ENCODE measurements at regions not wholly inside any gene's neighbourhood (a gene's known extent, or its start where the extent isn't known, plus 50 kb on each side); places are given as distances from the start of the nearest gene placed in this dataset.

DNA sequence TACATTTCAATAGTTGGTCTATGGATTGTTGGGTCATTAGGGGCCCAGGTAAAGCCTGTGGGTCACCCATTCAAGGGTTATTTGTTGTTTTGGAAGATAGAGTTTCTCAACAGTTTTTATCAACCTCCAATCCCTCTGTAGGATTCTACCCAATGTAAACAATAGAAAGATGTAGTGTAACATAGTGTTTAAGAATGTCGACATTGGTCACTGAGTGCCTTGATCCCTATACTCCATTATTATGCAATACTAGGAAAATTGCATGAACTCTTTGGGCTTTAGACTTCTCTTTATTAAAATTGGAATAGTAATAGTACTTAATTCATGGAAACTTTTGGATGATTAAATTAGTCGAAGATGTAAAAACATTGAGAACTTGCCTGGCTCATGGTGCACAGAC, 292.1 kb downstream of the GPD2 start:
- intact Hi-C loops (cut with DNase I, micrococcal nuclease), result no loop called here
- Histone ChIP-seq H3K9me3 (no peaks in the 10 kb centered on the region), H3K4me3 (no peak overlapping the region), H3K36me3 (ENCODE audit: low read depth) (no peaks in the 10 kb centered on the region), H3K4me1 (ENCODE audit: low read depth) (no peaks in the 10 kb centered on the region)
- DNase-seq, result no peak
- ATAC-seq, result no peak
- TF ChIP-seq, protein P1, sequence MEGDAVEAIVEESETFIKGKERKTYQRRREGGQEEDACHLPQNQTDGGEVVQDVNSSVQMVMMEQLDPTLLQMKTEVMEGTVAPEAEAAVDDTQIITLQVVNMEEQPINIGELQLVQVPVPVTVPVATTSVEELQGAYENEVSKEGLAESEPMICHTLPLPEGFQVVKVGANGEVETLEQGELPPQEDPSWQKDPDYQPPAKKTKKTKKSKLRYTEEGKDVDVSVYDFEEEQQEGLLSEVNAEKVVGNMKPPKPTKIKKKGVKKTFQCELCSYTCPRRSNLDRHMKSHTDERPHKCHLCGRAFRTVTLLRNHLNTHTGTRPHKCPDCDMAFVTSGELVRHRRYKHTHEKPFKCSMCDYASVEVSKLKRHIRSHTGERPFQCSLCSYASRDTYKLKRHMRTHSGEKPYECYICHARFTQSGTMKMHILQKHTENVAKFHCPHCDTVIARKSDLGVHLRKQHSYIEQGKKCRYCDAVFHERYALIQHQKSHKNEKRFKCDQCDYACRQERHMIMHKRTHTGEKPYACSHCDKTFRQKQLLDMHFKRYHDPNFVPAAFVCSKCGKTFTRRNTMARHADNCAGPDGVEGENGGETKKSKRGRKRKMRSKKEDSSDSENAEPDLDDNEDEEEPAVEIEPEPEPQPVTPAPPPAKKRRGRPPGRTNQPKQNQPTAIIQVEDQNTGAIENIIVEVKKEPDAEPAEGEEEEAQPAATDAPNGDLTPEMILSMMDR (IDR thresholded peaks at IDR 0.05), result no peak

DNA sequence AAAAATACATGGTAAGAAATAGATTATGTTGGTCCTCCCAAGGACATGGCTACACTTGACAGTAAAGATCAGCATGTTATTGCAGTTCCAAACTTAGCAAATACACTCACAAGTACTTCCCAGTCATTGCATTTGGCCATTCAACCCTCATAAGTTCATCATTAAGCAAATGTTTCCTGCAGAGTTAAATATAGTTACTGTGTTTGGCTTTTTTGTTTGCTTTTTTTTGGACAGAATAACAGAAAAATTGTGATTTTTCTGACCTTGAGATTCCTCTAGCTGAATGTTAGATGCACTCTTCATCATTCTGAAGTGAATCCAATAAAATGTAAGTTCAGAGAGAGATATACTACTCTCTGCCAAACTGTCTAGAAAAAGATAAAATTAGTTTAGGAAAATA, 295.3 kb downstream of the GPD2 start:
- TF ChIP-seq, protein P1 (IDR thresholded peaks at IDR 0.05), result no peak
- H3K36me3 ChIP-seq (ENCODE audit: low read depth), result no peaks in the 10 kb centered on the region
- no peaks in the 10 kb centered on the region for H3K9me3 ChIP-seq
- no peak overlapping the region for H3K4me3 ChIP-seq
- ATAC-seq (no peak), DNase-seq (no peak)
- intact Hi-C loops (cut with DNase I, micrococcal nuclease), result no loop called here
- no peaks in the 10 kb centered on the region for H3K4me1 ChIP-seq (ENCODE audit: low read depth)

DNA sequence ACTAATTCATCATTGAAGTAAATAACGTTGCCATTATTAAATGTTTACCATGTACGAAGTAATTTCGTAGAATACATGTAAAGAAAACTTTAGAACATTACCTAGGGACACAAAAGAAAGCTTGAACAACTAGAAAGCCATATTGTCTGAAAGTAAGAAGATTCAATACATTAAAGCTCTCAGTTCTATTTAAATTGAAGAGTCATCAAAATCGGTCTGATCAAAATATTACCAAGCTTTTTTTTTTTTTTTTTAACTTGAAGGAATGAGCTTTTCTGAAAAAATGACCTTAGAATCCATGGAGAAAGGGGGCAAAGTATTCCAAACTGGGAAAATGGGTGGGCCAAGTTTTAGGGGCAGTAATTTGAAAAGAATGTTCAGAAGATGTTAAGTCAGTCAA, 300.8 kb downstream of the GPD2 start:
- TF ChIP-seq, protein P1 (IDR thresholded peaks at IDR 0.05), result no peak

DNA sequence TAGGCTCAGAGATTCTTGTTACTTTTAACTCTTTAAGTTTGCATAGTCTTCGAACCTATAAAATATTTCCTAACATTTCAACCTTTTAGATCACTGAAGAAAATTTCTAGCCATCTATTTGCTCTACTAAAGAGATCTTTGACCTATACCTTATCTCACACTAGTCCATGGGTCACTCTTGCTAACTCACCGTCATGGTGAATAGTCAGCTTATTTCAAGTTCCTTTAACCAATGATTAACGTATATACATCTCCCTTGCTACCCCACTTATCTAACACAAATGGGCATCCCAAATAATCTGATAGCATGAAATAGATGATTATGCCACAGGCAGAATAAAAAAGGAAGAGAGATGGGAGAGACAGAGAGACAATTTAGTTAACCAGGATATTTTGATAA, 303.1 kb downstream of the GPD2 start:
- DNase-seq (no peak), ATAC-seq (no peak)
- Histone ChIP-seq H3K9me3 (no peaks in the 10 kb centered on the region), H3K36me3 (ENCODE audit: low read depth) (no peaks in the 10 kb centered on the region), H3K4me1 (ENCODE audit: low read depth) (no peaks in the 10 kb centered on the region), H3K4me3 (no peak overlapping the region)
- TF ChIP-seq, protein P1 (IDR thresholded peaks at IDR 0.05), result no peak
- intact Hi-C loops (cut with DNase I, micrococcal nuclease), result no loop called here

More for the DNA sequence above, 300.8 kb downstream of the GPD2 start:
- H3K4me3 ChIP-seq, result no peak overlapping the region
- no peak for ATAC-seq
- no peaks in the 10 kb centered on the region for H3K4me1 ChIP-seq (ENCODE audit: low read depth)
- no peaks in the 10 kb centered on the region for H3K36me3 ChIP-seq (ENCODE audit: low read depth)
- H3K9me3 ChIP-seq, result no peaks in the 10 kb centered on the region
- no peak for DNase-seq
- intact Hi-C loops (cut with DNase I, micrococcal nuclease), result no loop called here

DNA sequence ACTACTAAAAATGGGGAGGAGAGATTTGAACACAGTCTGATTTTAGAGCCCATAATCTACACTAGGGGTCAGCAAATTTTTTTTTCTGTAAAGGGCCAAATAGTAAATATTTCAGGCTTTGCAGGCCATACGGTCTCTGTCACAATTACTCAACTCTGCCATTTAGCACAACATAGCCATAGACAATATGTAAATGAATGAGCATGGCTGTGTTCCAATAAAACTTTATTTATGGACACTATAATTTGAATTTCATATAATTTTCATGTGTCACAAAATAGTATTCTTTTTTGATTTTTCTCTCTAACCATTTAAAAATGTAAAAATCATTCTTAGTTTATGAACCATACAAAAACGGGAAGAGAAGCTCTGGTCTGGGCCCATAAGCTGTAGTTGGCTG, 309.4 kb downstream of the GPD2 start:
- TF ChIP-seq, protein P1 (IDR thresholded peaks at IDR 0.05), result no peak
- Histone ChIP-seq H3K36me3 (ENCODE audit: low read depth) (no peaks in the 10 kb centered on the region), H3K4me3 (no peak overlapping the region), H3K4me1 (ENCODE audit: low read depth) (no peaks in the 10 kb centered on the region), H3K9me3 (no peaks in the 10 kb centered on the region)
- ATAC-seq (no peak), DNase-seq (no peak)
- intact Hi-C loops (cut with DNase I, micrococcal nuclease), result no loop called here

DNA sequence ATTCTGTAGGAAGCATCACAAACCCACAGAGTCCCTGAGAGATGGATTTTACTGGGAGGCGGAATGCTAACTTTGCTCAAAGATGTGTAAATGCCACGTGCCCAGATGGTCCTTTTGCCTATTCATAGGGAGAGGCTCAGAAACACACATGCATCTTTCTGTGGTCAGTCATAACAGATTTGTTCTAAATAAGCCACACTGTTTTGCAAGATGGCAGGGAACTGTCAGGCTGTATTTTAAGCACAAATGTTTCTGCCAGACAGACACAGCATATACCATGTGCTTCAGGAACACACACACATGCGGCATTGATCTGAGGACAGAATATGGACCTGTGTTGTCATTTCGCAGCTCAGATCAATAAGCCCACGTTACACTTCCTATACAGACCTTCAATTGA, 312.0 kb downstream of the GPD2 start:
- Histone ChIP-seq H3K4me1 (ENCODE audit: low read depth) (no peaks in the 10 kb centered on the region), H3K4me3 (no peak overlapping the region), H3K9me3 (no peaks in the 10 kb centered on the region), H3K36me3 (ENCODE audit: low read depth) (no peaks in the 10 kb centered on the region)
- no peak for DNase-seq
- intact Hi-C loops (cut with DNase I, micrococcal nuclease), result no loop called here
- ATAC-seq, result no peak
- TF ChIP-seq, protein P1 (IDR thresholded peaks at IDR 0.05), result no peak
